Renal cortex interstitium (tissue), 11 donors: ENCODE measurements at regions not wholly inside any gene's neighbourhood (a gene's known extent, or its start where the extent isn't known, plus 50 kb on each side); places are given as distances from the start of the nearest gene placed in this dataset.

Experiments used
- DNase-seq, 11 donors: peaks; one replicate each; pipeline ENCODE4 v3.0.0-alpha.2; 2013; ENCODE audit warnings: low read depth in 9 of 11, low spot score in 4 of 11; ENCODE audit errors: extremely low read depth in 1 of 11

GRCh38 chr12:60349232-60349978 lies 753.6 kb downstream of the SLC16A7 start:
- no peak for DNase-seq

GRCh38 chr12:60387356-60387755 lies 791.5 kb downstream of the SLC16A7 start:
- no peak for DNase-seq

GRCh38 chr12:60391051-60391450 lies 795.2 kb downstream of the SLC16A7 start:
- no peak for DNase-seq

DNA sequence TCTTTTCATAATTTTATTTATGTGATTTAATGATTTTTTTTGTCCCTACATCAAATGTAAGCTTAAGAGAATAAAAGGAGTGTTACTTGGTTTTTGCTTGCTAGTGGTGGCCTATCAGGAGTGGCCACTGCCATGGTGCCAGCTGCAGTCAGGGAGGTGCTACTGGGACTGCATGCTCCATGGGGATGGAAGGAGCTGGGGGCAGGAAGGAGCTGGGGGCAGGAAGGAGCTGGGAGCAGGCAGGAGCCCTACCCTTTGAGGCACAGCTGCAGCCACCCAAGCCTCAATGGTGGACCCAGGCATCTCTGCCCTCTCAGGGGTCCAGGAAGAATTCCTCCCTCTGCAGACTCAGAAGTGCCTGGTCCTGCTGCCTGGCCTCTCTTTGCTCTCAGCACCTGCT lies 796.0 kb downstream of the SLC16A7 start:
- no peak for DNase-seq

GRCh38 chr12:60393093-60393492 lies 797.3 kb downstream of the SLC16A7 start:
- no peak for DNase-seq

- no peak for DNase-seq
These were observed 798.8 kb downstream of the SLC16A7 start for GRCh38 chr12:60394665-60395064.

GRCh38 chr12:60398547-60398946 lies 802.7 kb downstream of the SLC16A7 start:
- DNase-seq = no peak

- DNase-seq = no peak
These were observed 803.2 kb downstream of the SLC16A7 start for GRCh38 chr12:60399064-60399463.

GRCh38 chr12:60402996-60403395 lies 807.2 kb downstream of the SLC16A7 start:
- no peak for DNase-seq

DNA sequence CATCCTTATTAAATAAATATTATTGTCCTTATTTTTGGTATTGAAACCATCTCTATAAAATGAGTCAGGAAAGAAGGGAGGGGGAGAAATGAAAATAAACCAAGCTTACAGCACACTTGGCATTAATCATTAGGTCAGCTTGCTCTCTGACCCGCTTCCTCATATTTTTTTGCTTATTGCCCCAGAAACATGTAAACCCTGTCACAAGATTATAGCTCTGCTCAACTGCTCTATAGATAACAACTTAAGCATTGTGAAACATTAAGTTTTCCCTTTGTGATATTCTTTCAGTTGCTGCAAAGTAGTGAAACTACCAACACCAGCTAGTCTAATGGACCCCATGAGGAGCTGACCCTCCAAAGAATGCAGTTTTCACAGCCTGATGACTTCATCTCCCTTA lies 819.5 kb downstream of the SLC16A7 start:
- DNase-seq = no peak

GRCh38 chr12:60419986-60420385 lies 824.2 kb downstream of the SLC16A7 start:
- DNase-seq = no peak

- no peak for DNase-seq
These were observed 825.9 kb downstream of the SLC16A7 start for GRCh38 chr12:60421741-60422140.

- no peak for DNase-seq
These were observed 841.5 kb downstream of the SLC16A7 start for GRCh38 chr12:60437297-60437696.

- no peak for DNase-seq
These were observed 845.7 kb downstream of the SLC16A7 start for GRCh38 chr12:60441577-60441976.

DNA sequence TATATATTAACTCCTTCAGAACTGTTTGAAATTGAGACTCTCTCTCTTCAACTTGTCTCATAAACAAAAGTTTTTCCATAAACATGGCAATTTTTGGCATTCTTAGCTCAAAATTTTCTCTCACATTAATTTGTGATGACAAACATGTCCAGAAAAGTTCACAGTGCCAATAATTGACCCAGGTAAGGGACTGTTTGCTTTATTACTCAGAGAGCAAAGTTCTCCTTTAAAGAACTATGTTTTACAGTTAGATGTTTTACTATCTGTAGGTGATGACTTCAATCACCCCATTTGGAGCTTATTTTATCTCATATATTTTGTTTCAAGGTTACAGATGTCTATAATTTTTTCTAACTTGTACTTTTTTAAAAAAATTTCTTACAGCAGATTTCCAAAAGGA lies 855.6 kb downstream of the SLC16A7 start:
- DNase-seq = no peak

GRCh38 chr12:60465060-60465459 lies 869.2 kb downstream of the SLC16A7 start:
- DNase-seq = no peak

DNA sequence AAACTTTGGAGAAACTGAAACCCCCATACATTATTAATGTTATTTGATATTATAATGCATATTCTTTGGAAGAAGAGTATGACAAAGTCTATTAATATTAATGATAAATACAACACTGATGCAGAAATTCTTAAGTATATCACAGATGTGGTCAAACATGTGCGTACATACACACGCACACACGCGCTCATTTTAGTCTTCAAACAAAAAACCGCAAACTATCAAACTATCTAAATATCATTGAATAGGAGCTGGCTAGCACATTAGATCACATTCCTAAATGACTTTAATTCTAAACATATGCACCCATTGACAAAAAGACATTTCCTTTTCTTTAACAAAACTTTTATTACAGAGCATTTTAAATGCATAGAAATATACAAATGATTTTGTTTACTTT lies 872.7 kb downstream of the SLC16A7 start:
- DNase-seq = no peak

DNA sequence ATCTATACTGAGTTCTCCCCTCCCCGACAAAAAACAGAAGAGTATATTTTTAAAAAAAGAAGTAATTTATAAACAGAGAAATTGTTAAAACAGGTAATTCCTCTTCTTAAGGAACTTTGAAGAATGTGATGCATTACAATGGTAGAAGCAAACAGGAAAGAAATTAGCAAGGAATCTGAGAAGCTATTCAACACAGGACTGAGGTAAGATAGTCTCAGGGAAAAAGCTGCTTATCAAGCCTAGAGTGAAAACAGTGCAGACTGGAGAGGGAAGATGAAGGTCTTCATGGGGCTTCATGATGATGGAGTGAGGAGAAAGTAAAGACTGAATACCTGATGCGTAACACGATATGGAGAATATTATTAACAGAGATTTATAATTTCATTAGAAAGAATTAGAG lies 880.0 kb downstream of the SLC16A7 start:
- DNase-seq = no peak

DNA sequence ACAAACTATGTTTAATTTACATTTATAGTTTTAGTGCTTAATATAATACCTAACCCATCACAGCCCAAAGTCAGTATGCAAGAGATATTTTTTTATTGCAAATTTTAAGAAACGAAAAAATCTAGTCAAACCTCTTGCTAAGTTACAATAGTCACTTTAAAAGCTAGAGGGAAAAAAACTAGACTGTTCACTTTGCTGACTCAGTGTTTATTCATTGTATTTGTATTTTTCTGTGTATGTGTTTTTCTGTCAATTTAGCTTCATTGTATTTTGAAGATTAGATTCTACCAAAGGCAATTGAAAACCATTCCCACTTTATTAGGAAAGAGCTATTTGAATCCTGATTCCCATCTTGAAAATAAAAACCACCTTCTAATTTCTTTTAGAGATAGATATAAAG lies 891.5 kb downstream of the SLC16A7 start:
- no peak for DNase-seq

DNA sequence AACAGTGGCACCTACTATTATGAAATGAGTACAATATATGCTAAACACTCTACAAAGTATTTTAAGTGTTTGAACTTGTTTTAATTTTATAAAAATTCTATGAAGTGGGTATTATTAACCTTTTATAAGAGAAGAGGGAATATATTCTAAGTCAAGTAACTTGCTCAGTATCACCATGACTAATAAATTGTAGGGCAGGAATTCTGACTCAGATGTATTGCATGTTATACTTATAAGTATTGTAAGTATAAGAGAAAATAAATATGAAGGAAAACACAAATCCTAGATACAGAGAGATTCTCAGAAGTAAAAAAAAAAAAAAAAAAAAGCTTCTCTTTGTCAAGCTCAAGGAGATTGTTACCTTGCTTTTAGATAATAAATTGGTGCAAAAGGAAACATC lies 893.2 kb downstream of the SLC16A7 start:
- DNase-seq = no peak

DNA sequence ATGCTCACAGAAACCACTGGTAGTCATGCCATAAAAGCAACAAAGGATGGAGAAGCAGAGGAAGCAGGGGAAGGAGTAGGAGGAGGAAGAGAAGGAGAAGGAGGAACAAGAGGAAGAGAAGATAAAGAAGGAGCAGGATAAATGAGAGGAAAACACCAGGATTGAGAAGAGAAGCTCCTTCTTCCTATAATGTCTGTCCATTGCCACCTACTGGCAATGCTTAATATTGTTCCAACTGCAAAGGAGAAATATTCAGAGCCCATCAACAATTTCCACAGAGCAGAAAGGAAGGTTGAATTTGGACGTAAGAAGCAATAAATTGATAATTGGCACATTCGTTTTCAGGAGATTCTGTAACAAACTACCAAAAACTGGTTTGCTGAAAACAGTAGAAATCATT lies 898.4 kb downstream of the SLC16A7 start:
- DNase-seq = peak in 6 of 11 donors; percentile 1 to 11 (median 2)
